GM18870 (cell line): ENCODE measurements at regions not wholly inside any gene's neighbourhood (a gene's known extent, or its start where the extent isn't known, plus 50 kb on each side); places are given as distances from the start of the nearest gene placed in this dataset.
"Not testable (repeated sequence)": the region's sequence is repeated elsewhere in the genome, so short reads cannot be mapped to it uniquely, and the experiment has no call there.

Experiments
- ATAC-seq: cut with Tn5 transposase; IDR thresholded peaks from one replicate; pipeline ENCODE4 v1.9.1; 2021; ENCODE audit warnings: moderate library complexity; ENCODE audit not compliant: unreplicated experiment

DNA sequence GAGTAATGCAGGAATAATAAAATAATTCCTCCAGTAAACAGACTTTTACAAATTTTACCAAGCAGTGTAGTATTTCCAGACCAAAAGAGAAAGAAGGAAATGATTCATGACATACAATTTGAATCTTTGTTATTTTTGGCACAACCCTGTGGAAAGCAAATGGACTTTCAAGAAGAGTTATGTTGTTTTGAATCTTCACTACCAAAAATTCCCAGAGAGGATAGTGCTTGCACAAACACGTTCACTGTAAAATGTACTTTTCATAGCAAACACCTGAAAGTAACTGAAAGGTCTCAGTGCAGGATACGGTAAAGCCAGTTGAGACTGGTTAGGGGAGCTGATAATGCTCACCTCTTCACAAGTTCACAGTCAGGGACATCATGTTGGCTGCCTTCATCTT, 107.1 kb downstream of the USP22 start:
- no peak for ATAC-seq

DNA sequence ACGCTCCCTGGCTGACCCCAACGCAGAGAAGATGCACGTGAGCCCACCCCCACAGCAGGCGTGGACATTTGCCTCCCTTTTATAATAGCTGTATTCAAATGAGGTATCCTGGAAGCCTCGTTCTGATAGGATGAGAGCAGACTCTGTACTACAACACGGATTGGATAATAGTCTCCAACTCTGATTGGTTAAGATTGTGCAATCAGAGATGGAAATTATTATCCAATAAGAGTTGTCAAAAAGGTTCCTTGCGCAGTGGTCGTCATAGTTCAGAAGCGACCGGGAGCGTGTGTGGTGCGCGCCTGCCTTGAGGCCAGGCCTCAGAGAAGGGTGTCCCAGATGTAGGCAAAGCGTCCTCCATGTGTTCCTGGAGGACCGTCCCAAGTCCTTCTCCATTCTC, 104.6 kb downstream of the USP22 start:
- no peak for ATAC-seq

DNA sequence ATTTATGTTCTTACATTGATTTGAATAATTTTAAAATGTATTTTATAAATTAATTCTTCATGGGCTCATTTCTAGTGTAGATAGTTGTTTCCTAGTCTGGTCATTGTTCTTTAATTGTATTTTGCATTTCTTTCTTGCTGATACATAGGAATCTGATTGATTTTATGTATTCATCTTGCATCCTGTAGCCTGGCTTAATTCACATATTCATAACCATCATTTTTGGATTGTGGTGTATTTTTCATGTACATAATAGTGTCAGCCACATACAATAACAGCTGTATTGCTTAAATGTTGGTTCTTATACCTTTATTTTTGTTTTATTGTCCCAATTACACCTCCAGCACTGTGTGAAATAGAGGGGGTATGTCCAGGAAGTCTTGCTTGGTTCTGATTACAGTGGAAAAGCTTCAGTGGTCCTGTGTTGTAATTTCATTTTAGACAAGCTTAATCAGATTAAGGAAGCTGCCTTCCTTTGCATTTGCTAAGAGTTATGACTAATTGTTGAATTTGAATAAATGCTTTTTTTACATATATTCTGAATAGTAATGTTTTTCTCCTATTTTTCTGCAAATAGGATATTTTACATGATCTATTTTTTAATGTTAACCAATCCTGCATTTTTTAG, 103.7 kb downstream of the USP22 start:
- ATAC-seq: no peak

DNA sequence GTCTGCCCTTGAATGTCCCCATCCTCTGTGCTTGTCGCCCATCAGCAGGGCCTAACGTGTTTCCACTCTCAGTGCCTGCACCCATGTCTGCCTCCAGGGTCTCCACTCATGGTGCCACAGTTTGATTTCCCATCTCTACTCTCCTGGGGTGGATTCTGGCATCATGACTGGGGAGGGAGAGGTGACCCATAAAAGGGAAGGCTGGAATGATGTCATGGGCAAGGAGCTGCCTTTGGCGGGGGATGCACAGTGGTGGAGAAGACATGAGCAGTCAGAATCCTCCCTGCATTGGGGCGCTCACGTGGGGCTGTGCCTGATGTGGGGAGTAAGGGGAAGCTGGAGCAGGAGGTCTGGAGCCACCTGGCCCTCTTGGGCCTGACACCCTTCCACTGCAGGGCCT, 100.9 kb downstream of the USP22 start:
- no peak for ATAC-seq

DNA sequence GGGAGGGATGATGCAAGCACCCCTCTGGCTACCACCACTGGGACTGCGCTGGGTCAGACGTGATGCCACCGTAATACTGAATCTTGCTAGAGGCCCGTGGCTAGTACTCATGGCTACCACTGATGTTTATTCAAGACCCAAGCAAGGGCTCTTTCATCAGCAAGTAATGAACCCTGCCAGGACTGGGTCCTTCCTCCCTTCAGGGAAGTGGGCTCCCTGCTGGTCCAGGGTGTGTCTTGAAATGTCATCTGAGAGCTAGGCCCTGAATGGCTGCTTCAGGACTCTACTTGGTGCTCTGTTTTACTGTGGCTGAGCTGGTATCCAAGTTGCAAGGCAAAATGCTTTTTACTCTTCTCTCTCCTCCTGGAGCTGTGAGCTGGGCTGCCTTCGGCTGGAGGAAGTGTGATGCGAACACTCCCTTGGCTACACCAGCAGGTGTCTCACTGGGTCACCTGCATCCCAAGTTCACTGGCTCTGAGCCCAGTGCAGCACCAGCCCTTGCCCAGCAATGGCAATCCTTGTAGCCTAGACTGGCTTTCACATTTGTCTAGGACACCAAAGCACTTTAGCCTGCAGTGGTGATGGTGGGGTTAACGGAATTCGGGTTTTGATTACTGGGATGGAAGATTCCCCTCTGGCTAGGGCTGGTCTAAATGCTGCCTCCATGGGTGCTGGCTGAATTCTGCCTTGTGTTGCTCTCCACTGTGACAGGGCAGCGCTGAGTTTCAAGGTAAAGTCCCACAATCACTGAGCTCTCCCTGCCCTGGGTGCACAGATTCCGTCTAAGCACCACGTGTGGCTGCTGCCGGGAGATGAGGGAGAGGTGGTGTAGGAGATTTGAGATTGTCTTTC, 98.6 kb downstream of the USP22 start:
- no peak for ATAC-seq

DNA sequence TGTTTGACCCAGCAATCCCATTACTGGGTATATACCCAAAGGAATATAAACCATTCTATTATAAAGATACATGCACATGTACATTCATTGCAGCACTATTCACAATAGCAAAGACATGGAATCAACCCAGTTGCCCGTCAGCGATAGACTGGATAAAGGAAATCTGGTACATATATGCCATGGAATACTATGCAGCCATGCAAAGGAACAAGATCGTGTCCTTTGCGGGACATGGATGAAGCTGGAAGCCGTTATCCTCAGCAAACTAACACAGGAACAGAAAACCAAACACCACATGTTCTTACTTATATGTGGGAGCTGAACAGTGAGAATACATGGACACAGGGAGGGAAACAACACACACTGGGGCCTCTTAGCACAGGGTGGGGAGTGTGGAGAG, 95.1 kb downstream of the USP22 start:
- ATAC-seq: not testable (repeated sequence)

DNA sequence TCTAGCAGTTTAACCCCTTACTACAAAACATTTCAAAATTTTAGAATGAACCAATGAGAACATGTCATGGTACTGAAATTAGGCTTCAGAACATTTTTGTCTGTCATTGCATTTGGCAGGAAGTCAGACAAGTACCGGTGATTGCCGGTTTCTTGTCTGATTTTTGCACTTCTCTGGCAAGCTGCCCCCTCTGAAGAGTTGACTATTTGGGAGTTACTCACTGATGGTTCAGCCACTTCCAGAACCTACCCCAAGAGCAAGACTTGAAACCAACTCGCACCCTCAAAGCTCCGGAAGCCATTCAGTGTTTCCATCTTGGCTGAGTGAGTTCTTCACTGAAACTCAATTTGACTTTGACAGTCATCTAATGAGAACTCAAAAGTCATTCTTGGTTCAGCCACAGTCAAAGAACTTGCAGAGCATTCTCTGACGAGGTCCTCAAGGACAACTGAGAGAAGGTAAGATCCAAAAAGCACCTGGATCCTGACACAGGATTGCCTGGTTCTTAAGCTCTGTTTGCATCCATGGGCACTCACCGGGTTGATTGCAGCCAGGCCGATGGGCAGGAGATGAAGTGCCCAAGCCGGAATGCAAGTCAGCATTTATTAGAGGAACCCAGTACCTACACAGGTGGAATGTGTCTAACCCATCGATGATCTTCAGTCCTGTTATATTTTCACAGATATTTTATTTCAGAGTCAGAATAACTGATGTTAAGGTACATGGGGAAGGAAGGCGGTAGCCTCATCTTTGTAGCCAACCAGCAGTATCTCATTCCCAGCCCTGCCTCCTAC, 93.6 kb downstream of the USP22 start:
- no peak for ATAC-seq
